IMR-90 (cell line): ENCODE measurements at regions not wholly inside any gene's neighbourhood (a gene's known extent, or its start where the extent isn't known, plus 50 kb on each side); places are given as distances from the start of the nearest gene placed in this dataset.

Experiments
- ATAC-seq: fragments of 200-7000 bp; cut with Tn5 transposase; 2 replicates; pipeline ENCODE4 v1.9.1; 2020; ENCODE audit warnings: low read depth, mild to moderate bottlenecking, moderate library complexity
- BruUV-seq: library from RNA; stranded (reverse); fragments of 400-500 nt; replicated peaks from 2 replicates; lab custom pipeline; 2021; lab: Mats Ljungman, UMichigan
- CTCF ChIA-PET: fragments of 300-600 bp; formaldehyde crosslinking; extraction: SDS; loops from one replicate; lab custom pipeline; 2021; ENCODE audit warnings: antibody characterized with exemption; lab: Yijun Ruan, JAX
- POLR2A ChIA-PET: fragments of 300-600 bp; sonication (Branson Sonifier 250); formaldehyde crosslinking; loops from one replicate; lab custom pipeline; 2022; ENCODE audit warnings: antibody characterized with exemption; ENCODE audit not compliant: unreplicated experiment; lab: Charles Lee
- DNase-seq: peaks from one replicate; pipeline ENCODE4 v3.0.0; 2013
- H2AFZ ChIP-seq: replicated peaks from 2 replicates; pipeline ENCODE3; 2013; ENCODE audit warnings: low read length, mild to moderate bottlenecking; ENCODE audit not compliant: poor library complexity
- H2AK5ac ChIP-seq: 2 replicates; pipeline ENCODE4 v1.6.1; 2013; ENCODE audit warnings: low read depth, low read length, inconsistent platforms
- H2AK9ac ChIP-seq: replicated peaks from 2 replicates; pipeline ENCODE3; 2013; ENCODE audit warnings: mild to moderate bottlenecking, low read depth, low read length, moderate library complexity; ENCODE audit not compliant: poor library complexity
- H2BK120ac ChIP-seq: 2 replicates; pipeline ENCODE4 v1.6.1; 2013; ENCODE audit warnings: low read depth, low read length, inconsistent platforms
- H2BK15ac ChIP-seq: 3 replicates; pipeline ENCODE4 v1.6.1; 2013; ENCODE audit warnings: low read depth, low read length, inconsistent platforms
- H2BK20ac ChIP-seq: 2 replicates; pipeline ENCODE4 v1.6.1; 2013; ENCODE audit warnings: low read depth, mild to moderate bottlenecking, inconsistent platforms, low read length, moderate library complexity
- H2BK5ac ChIP-seq: 2 replicates; pipeline ENCODE4 v1.6.1; 2013; ENCODE audit warnings: mild to moderate bottlenecking, low read depth, low read length, inconsistent platforms; ENCODE audit not compliant: poor library complexity, severe bottlenecking
- H3K14ac ChIP-seq: replicated peaks from 2 replicates; pipeline ENCODE4 v1.6.1; 2013; ENCODE audit warnings: low read depth, low read length, inconsistent platforms
- H3K18ac ChIP-seq: 2 replicates; pipeline ENCODE4 v1.6.1; 2013; ENCODE audit warnings: low read depth, low read length, control low read depth
- H3K23ac ChIP-seq: 2 replicates; pipeline ENCODE4 v1.6.1; 2013; ENCODE audit warnings: low read depth, low read length, inconsistent platforms
- H3K27ac ChIP-seq: 2 replicates; pipeline ENCODE4 v1.5.1; 2013; ENCODE audit warnings: mild to moderate bottlenecking, control low read depth, low read length; ENCODE audit not compliant: insufficient read depth
- H3K27me3 ChIP-seq: 2 replicates; pipeline ENCODE4 v1.6.1; 2013; ENCODE audit warnings: low read length; ENCODE audit not compliant: control insufficient read depth, insufficient read depth
- H3K36me3 ChIP-seq: 2 replicates; pipeline ENCODE4 v1.6.1; 2013; ENCODE audit warnings: low read length, mixed read lengths; ENCODE audit not compliant: control insufficient read depth, insufficient read depth
- H3K4ac ChIP-seq: 2 replicates; pipeline ENCODE4 v1.6.1; 2013; ENCODE audit warnings: low read depth, low read length, inconsistent platforms
- H3K4me1 ChIP-seq: 2 replicates; pipeline ENCODE4 v1.6.1; 2013; ENCODE audit warnings: low read length, mixed read lengths; ENCODE audit not compliant: control insufficient read depth, insufficient read depth
- H3K4me2 ChIP-seq: 2 replicates; pipeline ENCODE4 v1.6.1; 2013; ENCODE audit warnings: low read depth, mild to moderate bottlenecking, control low read depth, low read length, moderate library complexity
- H3K4me3 ChIP-seq: 2 replicates; pipeline ENCODE4 v1.5.1; 2013; ENCODE audit warnings: low read depth, mild to moderate bottlenecking, control low read depth, low read length, moderate library complexity; ENCODE audit not compliant: insufficient read depth
- H3K56ac ChIP-seq: 2 replicates; pipeline ENCODE4 v1.6.1; 2013; ENCODE audit warnings: low read length, inconsistent platforms; ENCODE audit not compliant: insufficient read depth; ENCODE audit errors: extremely low read depth
- H3K79me1 ChIP-seq, 2 experiments: 2 replicates each; pipeline ENCODE4 v1.6.1; 2013; ENCODE audit warnings: low read length in 2 of 2, inconsistent platforms in 1 of 2, low read depth in 1 of 2
- H3K9ac ChIP-seq: 2 replicates; pipeline ENCODE4 v1.6.1; 2013; ENCODE audit warnings: low read depth, low read length, control low read depth
- H3K9me1 ChIP-seq: 2 replicates; pipeline ENCODE4 v1.6.1; 2013; ENCODE audit warnings: low read length, inconsistent platforms; ENCODE audit not compliant: insufficient read depth
- H3K9me3 ChIP-seq: 2 replicates; pipeline ENCODE4 v1.6.1; 2013; ENCODE audit warnings: low read length; ENCODE audit not compliant: control insufficient read depth, insufficient read depth
- H4K20me1 ChIP-seq: 2 replicates; pipeline ENCODE4 v1.6.1; 2013; ENCODE audit warnings: low read length, inconsistent platforms; ENCODE audit not compliant: insufficient read depth
- H4K5ac ChIP-seq: 2 replicates; pipeline ENCODE4 v1.6.1; 2013; ENCODE audit warnings: mild to moderate bottlenecking, low read depth, low read length, control low read depth
- H4K8ac ChIP-seq, 2 experiments: 2 replicates each; pipeline ENCODE4 v1.6.1; 2013; ENCODE audit warnings: low read depth in 2 of 2, low read length in 2 of 2, control low read depth in 1 of 2, inconsistent platforms in 1 of 2
- H4K91ac ChIP-seq: 2 replicates; pipeline ENCODE4 v1.6.1; 2013; ENCODE audit warnings: low read depth, low read length, inconsistent platforms; ENCODE audit not compliant: insufficient read depth
- CHD1 ChIP-seq: IDR thresholded peaks from 2 replicates; pipeline ENCODE4 v1.6.1; 2012; ENCODE audit warnings: low read depth, low read length, improper control_type of control experiment
- WGBS, 2 experiments: methylation state at CpG; one replicate each; pipeline versions ENCODE4 v1.1.5 to v1.1.7; 2013; ENCODE audit warnings: missing lambda C conversion rate in 2 of 2; ENCODE audit not compliant: insufficient read length in 1 of 2; ENCODE audit errors: extremely low coverage in 2 of 2; 5-methylcytosine and 5-hydroxymethylcytosine counted together
- dilution Hi-C: fragments of 300-500 bp; cut with HindIII; formaldehyde crosslinking; loops from one replicate; pipeline ENCODE4 v1.14.3; 2018; ENCODE audit warnings: low sequenced_read_pairs; ENCODE audit not compliant: unreplicated experiment
- in situ Hi-C: fragments of 300-500 bp; cut with MboI; formaldehyde crosslinking; loops from 3 replicates; pipeline ENCODE4 v1.14.3; 2019; ENCODE audit warnings: low sequenced_read_pairs, inconsistent platforms, mixed read lengths
- intact Hi-C: fragments of 100-400 bp; cut with micrococcal nuclease; formaldehyde crosslinking; loops from 2 replicates; pipeline ENCODE4 v1.10.0; 2022

GRCh38 chr2:33666879-33667278, 67.8 kb upstream of the FAM98A start:
- Histone ChIP-seq H3K18ac (no peak overlapping the region), H3K4me3 (no peak overlapping the region), H3K9ac (no peak overlapping the region), H3K4me1 (no peaks in the 10 kb centered on the region), H3K14ac (no peak overlapping the region), H2AK9ac (no peak overlapping the region), H2BK15ac (no peak overlapping the region), H3K23ac (no peak overlapping the region), H2BK20ac (no peak overlapping the region), H3K27ac (no peak overlapping the region), H3K79me1 (no peaks in the 10 kb centered on the region), H3K56ac (no peak overlapping the region), H2BK120ac (no peak overlapping the region), H3K4me2 (no peak overlapping the region), H4K8ac (no peak overlapping the region), H4K5ac (no peak overlapping the region), H2AFZ (no peak overlapping the region), H3K9me3 (no peaks in the 10 kb centered on the region), H2AK5ac (no peak overlapping the region), H2BK5ac (no peak overlapping the region), H3K4ac (no peak overlapping the region), H3K27me3 (no peaks in the 10 kb centered on the region), H4K91ac (no peak overlapping the region), H3K36me3 (no peaks in the 10 kb centered on the region), H4K20me1 (no peaks in the 10 kb centered on the region), H3K9me1 (no peaks in the 10 kb centered on the region)
- ATAC-seq, result no peak
- DNase-seq, result no peak
- intact Hi-C loops, result no loop called here
- dilution Hi-C loops, result no loop called here
- no peak for TF ChIP-seq CHD1
- in situ Hi-C loops, result no loop called here
- no CpG with 5 or more reads among the region's 4 CpGs for WGBS, 2 experiments
- BruUV-seq, result no TSS peak
- CTCF ChIA-PET, result no interaction called here
- POLR2A ChIA-PET, result no interaction called here
